GM19452 (cell line): ENCODE measurements at regions not wholly inside any gene's neighbourhood (a gene's known extent, or its start where the extent isn't known, plus 50 kb on each side); places are given as distances from the start of the nearest gene placed in this dataset.
"Not testable (repeated sequence)": the region's sequence is repeated elsewhere in the genome, so short reads cannot be mapped to it uniquely, and the experiment has no call there.

ENCODE experiments used
- ATAC-seq: cut with Tn5 transposase; IDR thresholded peaks from one replicate; pipeline ENCODE4 v1.9.1; 2021; ENCODE audit not compliant: unreplicated experiment

GRCh38 chr3:35045118-35045517 is 594.2 kb upstream of the ARPP21 start:
- no peak for ATAC-seq

- no peak for ATAC-seq
These were observed 574.6 kb upstream of the ARPP21 start for GRCh38 chr3:35064761-35065160.

- ATAC-seq = no peak
These were observed 573.4 kb upstream of the ARPP21 start for GRCh38 chr3:35065891-35066290.

GRCh38 chr3:35067750-35068149 is 571.6 kb upstream of the ARPP21 start:
- no peak for ATAC-seq

GRCh38 chr3:35070088-35070487 is 569.2 kb upstream of the ARPP21 start:
- ATAC-seq = no peak

- no peak for ATAC-seq
These were observed 567.6 kb upstream of the ARPP21 start for GRCh38 chr3:35071772-35072171.

GRCh38 chr3:35078780-35079179 is 560.5 kb upstream of the ARPP21 start:
- ATAC-seq = no peak

GRCh38 chr3:35079403-35079802 is 559.9 kb upstream of the ARPP21 start:
- ATAC-seq = no peak

- no peak for ATAC-seq
These were observed 557.4 kb upstream of the ARPP21 start for GRCh38 chr3:35081899-35082298.

GRCh38 chr3:35088943-35089342 is 550.4 kb upstream of the ARPP21 start:
- ATAC-seq = no peak

- no peak for ATAC-seq
These were observed 524.6 kb upstream of the ARPP21 start for GRCh38 chr3:35114686-35115085.

- ATAC-seq = no peak
These were observed 519.3 kb upstream of the ARPP21 start for GRCh38 chr3:35120026-35120425.

- ATAC-seq = no peak
These were observed 501.7 kb upstream of the ARPP21 start for GRCh38 chr3:35137612-35138011.

- no peak for ATAC-seq
These were observed 497.9 kb upstream of the ARPP21 start for GRCh38 chr3:35141406-35141805.

GRCh38 chr3:35144011-35144410 is 495.3 kb upstream of the ARPP21 start:
- no peak for ATAC-seq

GRCh38 chr3:35146256-35147035 is 492.9 kb upstream of the ARPP21 start:
- not testable (repeated sequence) for ATAC-seq

- ATAC-seq = no peak
These were observed 455.2 kb upstream of the ARPP21 start for GRCh38 chr3:35183927-35184675.

GRCh38 chr3:35184775-35185174 is 454.6 kb upstream of the ARPP21 start:
- ATAC-seq = no peak

- ATAC-seq = no peak
These were observed 451.4 kb upstream of the ARPP21 start for GRCh38 chr3:35187908-35188307.

GRCh38 chr3:35194666-35195065 is 444.7 kb upstream of the ARPP21 start:
- no peak for ATAC-seq

GRCh38 chr3:35198857-35199256 is 440.5 kb upstream of the ARPP21 start:
- ATAC-seq = no peak

- ATAC-seq = no peak
These were observed 439.3 kb upstream of the ARPP21 start for GRCh38 chr3:35200056-35200455.
